ENCODE measurements at regions not wholly inside any gene's neighbourhood (a gene's known extent, or its start where the extent isn't known, plus 50 kb on each side); places are given as distances from the start of the nearest gene placed in this dataset.

- TF ChIP-seq ATF3 (IDR thresholded peaks at IDR 0.05; ENCODE audit: insufficient read depth, low read depth, low read length) (no peak), CTBP2 (IDR thresholded peaks at IDR 0.05; ENCODE audit: borderline replicate concordance, insufficient read depth, insufficient read length, low read length) (no peak), POLR2AphosphoS5 (IDR thresholded peaks at IDR 0.05; ENCODE audit: low read depth, low read length) (no peak), YY1 (IDR thresholded peaks at IDR 0.05; ENCODE audit: low read depth, low read length) (no peak), CTCF (IDR thresholded peaks at IDR 0.05; ENCODE audit: control extremely low read depth in 1 of 3, insufficient read depth in 1 of 3, low read depth in 1 of 3, low read length in 3 of 3) (no peak), CHD2 (IDR thresholded peaks at IDR 0.05; ENCODE audit: low read length) (no peak), MAX (IDR thresholded peaks at IDR 0.05) (no peak), EP300 (IDR thresholded peaks at IDR 0.05; ENCODE audit: borderline replicate concordance in 1 of 2, low read depth in 2 of 2, low read length in 2 of 2) (no peak), POLR2A (IDR thresholded peaks at IDR 0.05; ENCODE audit: control extremely low read depth in 1 of 2, low read depth in 2 of 2, low read length in 2 of 2) (no peak), RBBP5 (IDR thresholded peaks at IDR 0.05; ENCODE audit: borderline replicate concordance, low read depth, low read length) (no peak), SP1 (IDR thresholded peaks at IDR 0.05; ENCODE audit: low read depth, low read length) (no peak)
Observed at GRCh38 chr3:118204052-118204656, 830.5 kb downstream of the IGSF11 start.
